H9 (cell line): ENCODE measurements at regions not wholly inside any gene's neighbourhood (a gene's known extent, or its start where the extent isn't known, plus 50 kb on each side); places are given as distances from the start of the nearest gene placed in this dataset.
"Not testable (repeated sequence)": the region's sequence is repeated elsewhere in the genome, so short reads cannot be mapped to it uniquely, and the experiment has no call there.

Experiments
- DNase-seq: peaks from one replicate; pipeline ENCODE4 v3.0.0-alpha.2; 2017
- H2AFZ ChIP-seq: one replicate; pipeline ENCODE4 v1.6.1; 2013; ENCODE audit warnings: mild to moderate bottlenecking, low read length, control low read depth, moderate library complexity
- H2AK5ac ChIP-seq: 2 replicates; pipeline ENCODE4 v1.6.1; 2013; ENCODE audit warnings: low read length, control low read depth, mixed read lengths; ENCODE audit not compliant: insufficient read length
- H2BK120ac ChIP-seq: one replicate; pipeline ENCODE4 v1.6.1; 2013; ENCODE audit warnings: low read depth, mild to moderate bottlenecking, low read length, control low read depth, inconsistent platforms; ENCODE audit not compliant: poor library complexity, severe bottlenecking
- H2BK12ac ChIP-seq: 2 replicates; pipeline ENCODE4 v1.6.1; 2013; ENCODE audit warnings: low read length, control low read depth, mixed read lengths, low read depth; ENCODE audit not compliant: insufficient read length
- H2BK15ac ChIP-seq: 2 replicates; pipeline ENCODE4 v1.6.1; 2013; ENCODE audit warnings: low read depth, low read length, control low read depth
- H2BK20ac ChIP-seq: one replicate; pipeline ENCODE4 v1.6.1; 2013; ENCODE audit warnings: low read depth, mild to moderate bottlenecking, low read length, control low read depth, inconsistent platforms; ENCODE audit not compliant: poor library complexity, severe bottlenecking
- H2BK5ac ChIP-seq: 2 replicates; pipeline ENCODE4 v1.6.1; 2013; ENCODE audit warnings: low read length, control low read depth, mixed read lengths; ENCODE audit not compliant: insufficient read length
- H3K14ac ChIP-seq: 2 replicates; pipeline ENCODE4 v1.6.1; 2013; ENCODE audit warnings: low read length, control low read depth; ENCODE audit not compliant: insufficient read depth
- H3K18ac ChIP-seq: 2 replicates; pipeline ENCODE4 v1.6.1; 2013; ENCODE audit warnings: low read depth, mild to moderate bottlenecking, mixed read lengths, low read length, control low read depth; ENCODE audit not compliant: insufficient read length
- H3K23ac ChIP-seq: 2 replicates; pipeline ENCODE4 v1.6.1; 2013; ENCODE audit warnings: low read length, control low read depth, mixed read lengths, low read depth; ENCODE audit not compliant: insufficient read length
- H3K23me2 ChIP-seq: 2 replicates; pipeline ENCODE4 v1.6.1; 2013; ENCODE audit warnings: low read depth, mild to moderate bottlenecking, mixed read lengths, low read length, control low read depth; ENCODE audit not compliant: insufficient read length, poor library complexity, severe bottlenecking
- H3K27ac ChIP-seq: 2 replicates; pipeline ENCODE4 v1.5.1; 2013; ENCODE audit warnings: low read length, control low read depth, mixed read lengths, low read depth; ENCODE audit not compliant: insufficient read length
- H3K27me3 ChIP-seq: 2 replicates; pipeline ENCODE4 v1.6.1; 2013; ENCODE audit warnings: low read length, control low read depth, inconsistent platforms; ENCODE audit not compliant: insufficient read depth
- H3K4ac ChIP-seq: 2 replicates; pipeline ENCODE4 v1.6.1; 2013; ENCODE audit warnings: low read depth, mild to moderate bottlenecking, control low read depth, inconsistent platforms, low read length, moderate library complexity
- H3K4me1 ChIP-seq: 2 replicates; pipeline ENCODE4 v1.6.1; 2013; ENCODE audit warnings: low read length, control low read depth, inconsistent platforms; ENCODE audit not compliant: insufficient read depth
- H3K4me2 ChIP-seq: 2 replicates; pipeline ENCODE4 v1.6.1; 2013; ENCODE audit warnings: low read length, control low read depth, mixed read lengths; ENCODE audit not compliant: insufficient read length, insufficient read depth
- H3K56ac ChIP-seq: 2 replicates; pipeline ENCODE4 v1.6.1; 2013; ENCODE audit warnings: low read depth, mild to moderate bottlenecking, mixed read lengths, low read length, control low read depth; ENCODE audit not compliant: insufficient read length
- H3K79me1 ChIP-seq: 2 replicates; pipeline ENCODE4 v1.6.1; 2013; ENCODE audit warnings: low read depth, mild to moderate bottlenecking, moderate library complexity, low read length, control low read depth, inconsistent platforms; ENCODE audit not compliant: insufficient read depth, poor library complexity, severe bottlenecking
- H3K79me2 ChIP-seq: 2 replicates; pipeline ENCODE4 v1.6.1; 2013; ENCODE audit warnings: low read length, control low read depth, inconsistent platforms; ENCODE audit not compliant: insufficient read depth
- H3K9ac ChIP-seq: 2 replicates; pipeline ENCODE4 v1.6.1; 2013; ENCODE audit warnings: low read length, control low read depth, mixed read lengths; ENCODE audit not compliant: insufficient read length; ENCODE audit errors: extremely low read depth
- H3K9me3 ChIP-seq: one replicate; pipeline ENCODE4 v1.6.1; 2013; ENCODE audit warnings: low read depth, low read length, inconsistent platforms; ENCODE audit not compliant: control insufficient read depth
- H3T11ph ChIP-seq: one replicate; pipeline ENCODE4 v1.6.1; 2013; ENCODE audit warnings: mild to moderate bottlenecking, low read length, control low read depth, inconsistent platforms
- H4K20me1 ChIP-seq: one replicate; pipeline ENCODE4 v1.6.1; 2013; ENCODE audit not compliant: control insufficient read depth, insufficient read length, insufficient read depth
- H4K5ac ChIP-seq: 2 replicates; pipeline ENCODE4 v1.6.1; 2013; ENCODE audit warnings: low read depth, mild to moderate bottlenecking, mixed read lengths, low read length, control low read depth; ENCODE audit not compliant: insufficient read length
- H4K8ac ChIP-seq: replicated peaks from 2 replicates; pipeline ENCODE4 v1.6.1; 2013; ENCODE audit warnings: low read length, control low read depth, mixed read lengths, low read depth; ENCODE audit not compliant: insufficient read length
- H4K91ac ChIP-seq: 2 replicates; pipeline ENCODE4 v1.6.1; 2013; ENCODE audit warnings: low read depth, mild to moderate bottlenecking, moderate library complexity, mixed read lengths, low read length, control low read depth; ENCODE audit not compliant: insufficient read length
- H3K27ac Mint-ChIP-seq, 3 experiments: 2 replicates in 2 of 3; 3 replicates in 1 of 3; pipeline ENCODE4 v1.8.0; 2020 to 2021; ENCODE audit warnings: mixed read lengths in 3 of 3, mild to moderate bottlenecking in 1 of 3, moderate library complexity in 1 of 3
- H3K27me3 Mint-ChIP-seq: 2 replicates; pipeline ENCODE4 v1.8.0; 2021; ENCODE audit warnings: low read depth, mild to moderate bottlenecking, moderate library complexity, mixed read lengths
- H3K36me3 Mint-ChIP-seq, 3 experiments: 2 replicates in 2 of 3; 3 replicates in 1 of 3; pipeline ENCODE4 v1.8.0; 2020 to 2021; ENCODE audit warnings: low read depth in 3 of 3, mixed read lengths in 3 of 3; ENCODE audit not compliant: insufficient read depth in 1 of 3
- H3K4me1 Mint-ChIP-seq, 2 experiments: 2 replicates each; pipeline ENCODE4 v1.8.0; 2020; ENCODE audit warnings: mixed read lengths in 2 of 2
- H3K4me3 Mint-ChIP-seq, 2 experiments: 2 replicates in 1 of 2; 3 replicates in 1 of 2; pipeline ENCODE4 v1.8.0; 2020 to 2021; ENCODE audit warnings: mild to moderate bottlenecking in 2 of 2, mixed read lengths in 2 of 2, moderate library complexity in 1 of 2
- H3K9me3 Mint-ChIP-seq, 2 experiments: 2 replicates in 1 of 2; 3 replicates in 1 of 2; pipeline ENCODE4 v1.8.0; 2020; ENCODE audit warnings: mild to moderate bottlenecking in 2 of 2, mixed read lengths in 2 of 2, moderate library complexity in 1 of 2
- WGBS: extraction: QIAGEN DNeasy Blood & Tissue Kit; methylation state at CpG from one replicate; pipeline ENCODE4 v1.1.7; 2013; ENCODE audit warnings: missing lambda C conversion rate, low lambda C conversion rate, mixed read lengths; ENCODE audit not compliant: insufficient read length; ENCODE audit errors: extremely low coverage; 5-methylcytosine and 5-hydroxymethylcytosine counted together
- TF ChIP-seq, protein P1 (sequence below): fragments of 200-600 bp; sonication (generic); conservative IDR thresholded peaks from 3 replicates; pipeline ENCODE4 v1.8.0; 2021; ENCODE audit warnings: antibody characterized with exemption, mild to moderate bottlenecking

DNA sequence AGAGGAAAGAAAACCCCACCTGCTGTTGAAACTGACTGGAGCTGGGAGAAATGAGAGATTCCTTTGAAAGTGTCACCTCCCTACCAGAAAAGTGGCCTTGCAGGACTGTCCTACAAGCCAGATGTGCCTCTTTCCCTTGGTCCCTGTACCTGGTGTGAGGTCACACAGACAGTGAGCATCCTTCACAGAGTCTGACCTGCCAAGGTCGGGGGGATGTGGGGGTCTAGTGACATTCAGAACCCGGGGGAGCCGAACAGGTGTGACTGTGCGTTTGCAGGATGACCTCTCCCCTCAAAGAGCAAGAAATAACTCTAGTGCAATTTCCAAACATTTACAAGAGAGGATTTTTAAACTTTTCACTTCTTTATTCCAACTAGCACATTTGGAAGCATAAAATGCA lies 93.4 kb upstream of the ZNF479 start:
- peaks cover 98 to 100% of the 10 kb centered on the region in 2 experiments for H3K9me3 Mint-ChIP-seq
- H3K9ac ChIP-seq, result no peak overlapping the region
- no peaks in the 10 kb centered on the region for H3K4me1 ChIP-seq
- H3K56ac ChIP-seq, result no peak overlapping the region
- no peak overlapping the region for H3K4me2 ChIP-seq
- H3K27ac Mint-ChIP-seq, result no peak overlapping the region
- H4K5ac ChIP-seq, result no peak overlapping the region
- H3K9me3 ChIP-seq, result peaks cover 91% of the 10 kb centered on the region
- no peak overlapping the region for H3T11ph ChIP-seq
- no peaks in the 10 kb centered on the region for H4K20me1 ChIP-seq
- H3K27me3 Mint-ChIP-seq, result peaks cover 2% of the 10 kb centered on the region; the same call in 1 of the 2 replicates
- H3K23ac ChIP-seq, result no peak overlapping the region
- H4K8ac ChIP-seq, result no peak overlapping the region
- DNase-seq, result no peak
- H3K36me3 Mint-ChIP-seq, result peaks cover 22 to 45% (median 28%) of the 10 kb centered on the region in 3 experiments
- H3K79me1 ChIP-seq, result no peaks in the 10 kb centered on the region
- H2BK120ac ChIP-seq, result no peak overlapping the region
- no peaks in the 10 kb centered on the region for H3K79me2 ChIP-seq
- no peak overlapping the region for H3K27ac ChIP-seq
- no peak overlapping the region for H2BK12ac ChIP-seq
- H3K4ac ChIP-seq, result no peak overlapping the region
- H2AK5ac ChIP-seq, result no peak overlapping the region
- no CpG with 5 or more reads among the region's 4 CpGs for WGBS
- H3K18ac ChIP-seq, result no peak overlapping the region
- H2AFZ ChIP-seq, result no peak overlapping the region
- no peaks in the 10 kb centered on the region for H3K23me2 ChIP-seq
- H3K4me1 Mint-ChIP-seq, result no peaks in the 10 kb centered on the region
- no peak overlapping the region for H4K91ac ChIP-seq
- no peak overlapping the region for H2BK5ac ChIP-seq
- no peak overlapping the region for H2BK15ac ChIP-seq
- H3K27me3 ChIP-seq, result no peaks in the 10 kb centered on the region
- no peak overlapping the region for H2BK20ac ChIP-seq
- TF ChIP-seq, protein P1, sequence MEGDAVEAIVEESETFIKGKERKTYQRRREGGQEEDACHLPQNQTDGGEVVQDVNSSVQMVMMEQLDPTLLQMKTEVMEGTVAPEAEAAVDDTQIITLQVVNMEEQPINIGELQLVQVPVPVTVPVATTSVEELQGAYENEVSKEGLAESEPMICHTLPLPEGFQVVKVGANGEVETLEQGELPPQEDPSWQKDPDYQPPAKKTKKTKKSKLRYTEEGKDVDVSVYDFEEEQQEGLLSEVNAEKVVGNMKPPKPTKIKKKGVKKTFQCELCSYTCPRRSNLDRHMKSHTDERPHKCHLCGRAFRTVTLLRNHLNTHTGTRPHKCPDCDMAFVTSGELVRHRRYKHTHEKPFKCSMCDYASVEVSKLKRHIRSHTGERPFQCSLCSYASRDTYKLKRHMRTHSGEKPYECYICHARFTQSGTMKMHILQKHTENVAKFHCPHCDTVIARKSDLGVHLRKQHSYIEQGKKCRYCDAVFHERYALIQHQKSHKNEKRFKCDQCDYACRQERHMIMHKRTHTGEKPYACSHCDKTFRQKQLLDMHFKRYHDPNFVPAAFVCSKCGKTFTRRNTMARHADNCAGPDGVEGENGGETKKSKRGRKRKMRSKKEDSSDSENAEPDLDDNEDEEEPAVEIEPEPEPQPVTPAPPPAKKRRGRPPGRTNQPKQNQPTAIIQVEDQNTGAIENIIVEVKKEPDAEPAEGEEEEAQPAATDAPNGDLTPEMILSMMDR, result no peak
- H3K14ac ChIP-seq, result no peak overlapping the region
- H3K4me3 Mint-ChIP-seq, result no peak overlapping the region

DNA sequence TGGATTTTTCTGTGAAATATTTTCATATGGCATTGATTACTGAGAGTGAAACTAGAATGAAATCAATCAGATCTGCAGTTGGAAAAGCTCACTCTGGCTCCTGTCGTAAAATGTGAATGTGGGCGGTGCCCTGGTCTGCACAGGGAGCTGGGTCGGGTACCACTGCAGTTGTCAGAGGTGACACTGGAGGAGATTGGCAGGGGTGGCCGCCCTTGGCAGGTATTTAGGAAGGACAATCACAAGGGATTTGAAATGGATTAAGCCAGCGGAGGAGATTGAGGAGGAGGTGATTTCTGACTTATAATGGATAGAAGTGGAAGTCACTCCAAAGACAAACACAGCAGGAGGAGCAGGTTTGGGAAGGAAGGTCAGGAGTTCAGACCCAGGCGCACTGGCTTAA lies 109.0 kb upstream of the ZNF479 start:
- not testable (repeated sequence) for DNase-seq, H3K18ac ChIP-seq, H3K23ac ChIP-seq, H3K56ac ChIP-seq, H3K23me2 ChIP-seq, H3T11ph ChIP-seq, H4K8ac ChIP-seq, H2BK120ac ChIP-seq, H3K79me1 ChIP-seq, H3K27ac ChIP-seq, H4K20me1 ChIP-seq, H3K4me1 ChIP-seq, H2BK20ac ChIP-seq, H2BK15ac ChIP-seq, H2AFZ ChIP-seq, H2BK12ac ChIP-seq, H3K27me3 Mint-ChIP-seq, H3K27ac Mint-ChIP-seq, H3K4me1 Mint-ChIP-seq, H3K9ac ChIP-seq, H3K4ac ChIP-seq, H4K91ac ChIP-seq, H2BK5ac ChIP-seq, H2AK5ac ChIP-seq, H3K4me3 Mint-ChIP-seq, H3K14ac ChIP-seq, H4K5ac ChIP-seq, H3K27me3 ChIP-seq, H3K4me2 ChIP-seq, H3K79me2 ChIP-seq
- H3K9me3 ChIP-seq, result peaks cover 97% of the 10 kb centered on the region
- no CpG with 5 or more reads among the region's 6 CpGs for WGBS
- Mint-ChIP-seq H3K36me3 (peaks cover 22 to 27% (median 27%) of the 10 kb centered on the region in 3 experiments), H3K9me3 (peaks cover 91 to 96% of the 10 kb centered on the region in 2 experiments)
